ENCODE measurements at regions not wholly inside any gene's neighbourhood (a gene's known extent, or its start where the extent isn't known, plus 50 kb on each side); places are given as distances from the start of the nearest gene placed in this dataset.

DNA sequence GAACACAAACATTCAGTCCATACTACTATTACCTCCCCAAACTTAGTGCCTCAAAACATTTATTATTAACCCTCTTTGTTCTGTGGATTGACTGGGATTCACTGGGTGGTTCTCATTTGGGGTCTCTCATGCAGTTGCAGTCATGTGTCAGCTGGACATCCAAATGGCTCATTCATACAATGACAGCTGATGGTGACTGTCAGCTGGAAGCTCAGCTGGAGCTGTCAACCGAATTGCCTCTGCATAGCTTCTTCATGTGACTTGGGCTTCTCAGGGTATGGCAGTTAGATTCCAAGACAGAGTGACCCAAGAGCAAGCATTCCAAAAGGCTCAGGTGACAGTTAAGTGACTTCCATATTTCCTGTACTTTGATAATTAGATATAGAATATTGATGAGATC lies 85.2 kb downstream of the CCDC34 start:
- DNase-seq (ENCODE audit: low spot score) = no peak
- Histone ChIP-seq H3K4me3 (no peak overlapping the region), H3K27ac (no peak overlapping the region)
- no peak for TF ChIP-seq CTCF (IDR thresholded peaks at IDR 0.05)

DNA sequence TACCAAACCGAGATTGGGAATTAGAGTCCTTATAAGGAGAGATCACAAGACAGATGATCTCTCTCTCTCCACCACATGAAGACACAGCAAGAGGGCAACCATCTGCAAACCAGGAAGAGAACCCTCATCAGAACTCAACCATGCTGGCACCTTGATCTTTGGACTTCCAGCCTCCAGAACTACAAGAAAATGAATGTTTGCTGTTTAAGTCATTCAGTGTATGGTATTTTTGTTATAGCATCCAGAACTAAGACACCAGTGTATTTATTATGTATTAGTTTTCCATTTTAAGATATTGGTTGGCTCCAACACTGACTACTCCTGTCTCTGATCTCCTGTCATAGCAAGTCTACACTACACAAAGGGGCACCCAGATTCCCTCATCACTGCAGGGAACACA lies 86.9 kb downstream of the CCDC34 start:
- Histone ChIP-seq H3K4me3 (no peak overlapping the region), H3K27ac (no peak overlapping the region)
- no peak for TF ChIP-seq CTCF (IDR thresholded peaks at IDR 0.05)
- no peak for DNase-seq (ENCODE audit: low spot score)

DNA sequence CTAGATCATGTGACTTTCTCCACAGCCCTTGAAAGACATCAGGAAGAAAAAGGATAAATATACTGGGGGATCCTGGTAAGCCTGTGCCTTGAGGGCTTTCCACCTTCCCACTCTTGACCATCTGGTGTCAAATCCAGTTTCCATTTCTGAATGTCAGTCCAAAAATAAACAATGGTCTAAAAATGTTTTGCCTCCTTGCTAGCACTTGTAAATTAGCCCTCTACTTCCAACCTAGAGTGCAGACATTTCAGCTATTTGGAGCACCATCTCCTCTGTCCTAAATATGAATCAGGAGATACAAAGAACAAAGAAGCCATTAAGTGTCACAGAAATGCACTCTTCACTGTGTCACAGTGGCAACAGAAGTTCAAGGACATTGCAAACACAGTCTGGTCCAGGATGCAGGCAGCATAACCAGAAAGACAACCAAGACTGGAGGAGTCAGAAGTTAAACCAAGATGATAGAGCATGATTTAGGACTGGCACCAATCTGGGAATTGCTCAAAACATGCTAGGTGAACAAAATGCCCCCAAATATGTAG lies 88.1 kb downstream of the CCDC34 start:
- Histone ChIP-seq H3K4me3 (no peak overlapping the region), H3K27ac (no peak overlapping the region)
- TF ChIP-seq CTCF (IDR thresholded peaks at IDR 0.05) = no peak
- DNase-seq (ENCODE audit: low spot score) = no peak

- no peak for TF ChIP-seq CTCF (IDR thresholded peaks at IDR 0.05)
- DNase-seq (ENCODE audit: low spot score) = no peak
- H3K27ac ChIP-seq = no peak overlapping the region
- no peak overlapping the region for H3K4me3 ChIP-seq
Observed at GRCh38 chr11:27266125-27266524, 96.9 kb downstream of the CCDC34 start.

GRCh38 chr11:27263986-27264385 lies 99.0 kb downstream of the CCDC34 start:
- Histone ChIP-seq H3K4me3 (no peak overlapping the region), H3K27ac (no peak overlapping the region)
- TF ChIP-seq CTCF (IDR thresholded peaks at IDR 0.05) = no peak
- DNase-seq (ENCODE audit: low spot score) = no peak

DNA sequence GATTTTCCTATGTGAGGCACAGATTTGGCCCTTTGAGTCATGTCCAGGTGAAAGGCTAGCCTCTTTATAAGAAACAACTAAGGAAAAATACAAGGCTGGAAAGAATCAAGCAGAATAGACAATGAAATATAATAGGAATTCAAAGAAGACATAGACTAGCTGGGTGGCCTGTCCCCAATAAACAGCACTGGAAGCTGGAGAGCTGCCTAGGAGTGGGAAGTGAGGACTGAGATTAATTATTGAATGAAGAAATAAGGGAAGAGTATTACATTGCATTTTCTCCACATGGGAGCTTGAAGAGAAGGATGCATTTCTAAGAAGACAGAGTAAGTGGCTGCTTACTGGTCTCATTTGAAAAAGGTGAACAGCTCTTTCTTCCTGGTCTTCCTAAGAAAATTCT lies 100.0 kb downstream of the CCDC34 start:
- no peak overlapping the region for H3K4me3 ChIP-seq
- DNase-seq (ENCODE audit: low spot score) = no peak
- no peak overlapping the region for H3K27ac ChIP-seq
- no peak for TF ChIP-seq CTCF (IDR thresholded peaks at IDR 0.05)

DNA sequence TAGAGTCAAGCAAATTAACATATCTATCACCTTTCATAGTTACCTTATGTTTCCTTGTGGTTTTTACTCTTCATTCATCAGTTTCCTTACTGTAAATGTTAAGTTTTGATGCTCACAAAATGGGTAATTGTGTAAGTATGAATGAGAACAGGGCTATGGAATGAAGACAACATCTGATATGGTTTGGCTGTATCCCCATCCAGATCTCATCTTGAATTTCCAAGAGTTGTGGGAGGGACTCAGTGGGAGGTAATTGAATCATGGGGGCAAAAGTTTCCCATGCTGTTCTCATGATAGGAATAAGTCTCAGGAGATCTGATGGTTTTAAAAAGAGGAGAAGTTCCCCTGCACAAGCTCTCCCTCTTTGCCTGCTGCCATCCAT lies 107.6 kb downstream of the CCDC34 start:
- no peak for DNase-seq (ENCODE audit: low spot score)
- no peak overlapping the region for H3K4me3 ChIP-seq
- H3K27ac ChIP-seq = no peak overlapping the region
- no peak for TF ChIP-seq CTCF (IDR thresholded peaks at IDR 0.05)

Measured in coronary artery (tissue), 2 donors.